Liver (tissue), 8 donors: ENCODE measurements at regions not wholly inside any gene's neighbourhood (a gene's known extent, or its start where the extent isn't known, plus 50 kb on each side); places are given as distances from the start of the nearest gene placed in this dataset.

Source experiments
- DNase-seq: peaks from one replicate; pipeline ENCODE4 v3.0.0-alpha.2; 2017; ENCODE audit warnings: low spot score
- H3K27ac ChIP-seq, 2 donors: one replicate each; pipeline ENCODE4 v1.7.0; 2013; ENCODE audit warnings: inconsistent platforms in 2 of 2, low read length in 2 of 2, control low read depth in 1 of 2, low read depth in 1 of 2, mild to moderate bottlenecking in 1 of 2
- H3K27me3 ChIP-seq, 4 donors: one replicate each; pipeline versions ENCODE4 v1.6.1 to v1.7.0; 2013; ENCODE audit warnings: low read length in 3 of 4, inconsistent platforms in 1 of 4, mild to moderate bottlenecking in 1 of 4, moderate library complexity in 1 of 4; ENCODE audit not compliant: control insufficient read depth in 4 of 4, insufficient read depth in 4 of 4
- H3K36me3 ChIP-seq, 4 donors: one replicate each; pipeline versions ENCODE4 v1.6.1 to v1.7.0; 2013; ENCODE audit warnings: low read length in 3 of 4, mild to moderate bottlenecking in 3 of 4, low read depth in 1 of 4, moderate library complexity in 1 of 4; ENCODE audit not compliant: control insufficient read depth in 4 of 4, insufficient read depth in 3 of 4
- H3K4me1 ChIP-seq, 4 donors: one replicate each; pipeline versions ENCODE4 v1.6.1 to v1.7.0; 2013; ENCODE audit warnings: low read length in 3 of 4, mild to moderate bottlenecking in 3 of 4, moderate library complexity in 1 of 4; ENCODE audit not compliant: control insufficient read depth in 4 of 4, insufficient read depth in 4 of 4
- H3K4me3 ChIP-seq, 3 donors: one replicate each; pipeline versions ENCODE4 v1.6.1 to v1.7.0; 2013; ENCODE audit warnings: low read length in 3 of 3, control low read depth in 1 of 3, low read depth in 1 of 3, mild to moderate bottlenecking in 1 of 3
- H3K9ac ChIP-seq, 2 donors: one replicate each; pipeline ENCODE4 v1.7.0; 2013; ENCODE audit warnings: low read length in 2 of 2, mild to moderate bottlenecking in 2 of 2, moderate library complexity in 2 of 2, control low read depth in 1 of 2, low read depth in 1 of 2
- H3K9me3 ChIP-seq, 4 donors: one replicate each; pipeline versions ENCODE4 v1.6.1 to v1.7.0; 2013; ENCODE audit warnings: low read length in 3 of 4; ENCODE audit not compliant: control insufficient read depth in 4 of 4
- ATF3 ChIP-seq: IDR thresholded peaks from 2 replicates; pipeline ENCODE4 v1.6.1; 2016; ENCODE audit warnings: antibody characterized with exemption
- CTCF ChIP-seq: fragments of 150-350 bp; IDR thresholded peaks from 2 replicates; pipeline ENCODE4 v1.5.1; 2017; ENCODE audit warnings: improper control_type of control experiment, low read depth, low read length; ENCODE audit not compliant: missing input control
- FOXA1 ChIP-seq: IDR thresholded peaks from 2 replicates; pipeline ENCODE4 v1.6.1; 2016; ENCODE audit warnings: antibody characterized with exemption
- FOXA2 ChIP-seq: IDR thresholded peaks from 2 replicates; pipeline ENCODE4 v1.6.1; 2016; ENCODE audit warnings: antibody characterized with exemption
- GABPA ChIP-seq, 2 donors: IDR thresholded peaks in 1 of 2; conservative IDR thresholded peaks in 1 of 2; 2 replicates each; pipeline ENCODE4 v1.6.1; 2016; ENCODE audit warnings: antibody characterized with exemption in 2 of 2, mild to moderate bottlenecking in 1 of 2, moderate library complexity in 1 of 2
- HNF4A ChIP-seq, 2 donors: conservative IDR thresholded peaks; 2 replicates each; pipeline ENCODE4 v1.6.1; 2016; ENCODE audit warnings: antibody characterized with exemption in 2 of 2, mild to moderate bottlenecking in 2 of 2
- HNF4G ChIP-seq: IDR thresholded peaks from 2 replicates; pipeline ENCODE4 v1.6.1; 2016; ENCODE audit warnings: antibody characterized with exemption
- JUND ChIP-seq, 2 donors: IDR thresholded peaks; 2 replicates each; pipeline ENCODE4 v1.6.1; 2016; ENCODE audit warnings: antibody characterized with exemption in 2 of 2
- RAD21 ChIP-seq, 2 donors: IDR thresholded peaks; 2 replicates each; pipeline ENCODE4 v1.6.1; 2016; ENCODE audit warnings: antibody characterized with exemption in 2 of 2, mild to moderate bottlenecking in 2 of 2
- RXRA ChIP-seq, 2 donors: IDR thresholded peaks; 2 replicates each; pipeline ENCODE4 v1.6.1; 2017 to 2018; ENCODE audit warnings: antibody characterized with exemption in 2 of 2, mild to moderate bottlenecking in 1 of 2
- SP1 ChIP-seq: IDR thresholded peaks from 2 replicates; pipeline ENCODE4 v1.6.1; 2018; ENCODE audit warnings: antibody characterized with exemption, mild to moderate bottlenecking
- TAF1 ChIP-seq: conservative IDR thresholded peaks from 2 replicates; pipeline ENCODE4 v1.6.1; 2016; ENCODE audit warnings: antibody characterized with exemption, mild to moderate bottlenecking
- YY1 ChIP-seq: IDR thresholded peaks from 2 replicates; pipeline ENCODE4 v1.6.1; 2016; ENCODE audit warnings: antibody characterized with exemption, mild to moderate bottlenecking
- WGBS: extraction: QIAGEN DNeasy Blood & Tissue Kit; methylation state at CpG from one replicate; pipeline ENCODE4 v1.1.7; 2013; 5-methylcytosine and 5-hydroxymethylcytosine counted together
- TF ChIP-seq, protein P1 (sequence below): IDR thresholded peaks from 2 replicates; pipeline ENCODE4 v1.6.1; 2016; ENCODE audit warnings: antibody characterized with exemption
- TF ChIP-seq, protein P2 (sequence below): IDR thresholded peaks from 2 replicates; pipeline ENCODE4 v1.6.1; 2016; ENCODE audit warnings: antibody characterized with exemption
- TF ChIP-seq, protein P3 (sequence below): IDR thresholded peaks from 2 replicates; pipeline ENCODE4 v1.6.1; 2016; ENCODE audit warnings: antibody characterized with exemption, mild to moderate bottlenecking
- donor health status: healthy.
- donor health status: healthy.
- donor health status: healthy.
- donor health status: healthy.
- donor health status: healthy.

DNA sequence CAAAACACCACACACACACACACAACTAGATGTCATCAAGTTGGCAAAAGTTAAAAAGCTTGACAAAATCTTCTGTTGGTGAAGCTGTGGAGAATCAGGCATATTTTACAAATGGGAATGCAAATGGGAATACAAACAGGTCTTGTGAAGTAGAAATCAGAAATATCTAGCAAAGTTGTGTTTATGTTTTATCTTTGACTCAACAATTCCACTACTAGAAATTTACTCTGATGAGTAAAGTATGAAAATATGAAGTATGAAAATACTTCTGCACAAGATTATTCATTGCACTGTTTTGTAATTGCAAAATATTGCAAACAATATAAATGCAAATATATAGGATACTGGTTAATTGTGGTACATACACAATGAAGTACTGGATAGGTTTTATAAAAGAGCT lies 1166.0 kb upstream of the GJE1 start (continued):
- TF ChIP-seq, protein P1, sequence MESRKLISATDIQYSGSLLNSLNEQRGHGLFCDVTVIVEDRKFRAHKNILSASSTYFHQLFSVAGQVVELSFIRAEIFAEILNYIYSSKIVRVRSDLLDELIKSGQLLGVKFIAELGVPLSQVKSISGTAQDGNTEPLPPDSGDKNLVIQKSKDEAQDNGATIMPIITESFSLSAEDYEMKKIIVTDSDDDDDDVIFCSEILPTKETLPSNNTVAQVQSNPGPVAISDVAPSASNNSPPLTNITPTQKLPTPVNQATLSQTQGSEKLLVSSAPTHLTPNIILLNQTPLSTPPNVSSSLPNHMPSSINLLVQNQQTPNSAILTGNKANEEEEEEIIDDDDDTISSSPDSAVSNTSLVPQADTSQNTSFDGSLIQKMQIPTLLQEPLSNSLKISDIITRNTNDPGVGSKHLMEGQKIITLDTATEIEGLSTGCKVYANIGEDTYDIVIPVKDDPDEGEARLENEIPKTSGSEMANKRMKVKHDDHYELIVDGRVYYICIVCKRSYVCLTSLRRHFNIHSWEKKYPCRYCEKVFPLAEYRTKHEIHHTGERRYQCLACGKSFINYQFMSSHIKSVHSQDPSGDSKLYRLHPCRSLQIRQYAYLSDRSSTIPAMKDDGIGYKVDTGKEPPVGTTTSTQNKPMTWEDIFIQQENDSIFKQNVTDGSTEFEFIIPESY = no peak
- no peak for TF ChIP-seq RXRA (IDR thresholded peaks at IDR 0.05)
- no peak for TF ChIP-seq YY1

DNA sequence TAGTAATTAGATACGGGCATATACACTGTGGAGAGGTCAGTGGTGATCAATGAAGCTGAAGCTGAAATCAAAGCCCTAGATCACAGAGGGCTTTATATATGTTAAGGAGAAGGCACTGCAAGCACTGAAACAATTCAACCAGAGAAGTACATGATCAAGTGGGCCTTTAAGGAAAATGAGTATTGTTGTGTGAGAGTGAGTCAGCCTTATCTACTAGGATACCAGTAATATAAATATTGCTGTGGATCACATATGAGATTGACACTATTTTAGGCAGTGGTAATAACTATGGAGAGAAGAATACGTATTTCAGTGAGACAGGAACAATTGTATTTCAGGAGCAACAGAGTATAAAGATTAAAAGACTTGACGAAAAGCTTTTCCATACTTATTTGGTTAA lies 1172.2 kb upstream of the GJE1 start:
- DNase-seq = no peak
- no peak overlapping the region for H3K4me3 ChIP-seq
- no peak overlapping the region for H3K27ac ChIP-seq
- H3K4me1 ChIP-seq = no peaks in the 10 kb centered on the region
- no peaks in the 10 kb centered on the region for H3K27me3 ChIP-seq
- WGBS = 90% methylated on average over 3 of the region's 3 CpGs
- peaks cover 0 to 1% (median 0%) of the 10 kb centered on the region in 4 donors for H3K9me3 ChIP-seq
- H3K9ac ChIP-seq = no peak overlapping the region
- TF ChIP-seq HNF4A (conservative IDR thresholded peaks at IDR 0.05) (no peak), ATF3 (no peak), FOXA1 (no peak), CTCF (no peak), FOXA2 (no peak), HNF4G (no peak), GABPA (IDR thresholded peaks at IDR 0.05 in 1 of 2, conservative IDR thresholded peaks at IDR 0.05 in 1 of 2) (no peak), RXRA (IDR thresholded peaks at IDR 0.05) (no peak), TAF1 (no peak), JUND (IDR thresholded peaks at IDR 0.05) (no peak), SP1 (no peak)
- TF ChIP-seq, protein P1 = no peak
- TF ChIP-seq, protein P2, sequence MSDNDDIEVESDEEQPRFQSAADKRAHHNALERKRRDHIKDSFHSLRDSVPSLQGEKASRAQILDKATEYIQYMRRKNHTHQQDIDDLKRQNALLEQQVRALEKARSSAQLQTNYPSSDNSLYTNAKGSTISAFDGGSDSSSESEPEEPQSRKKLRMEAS = no peak
- no peaks in the 10 kb centered on the region for H3K36me3 ChIP-seq

DNA sequence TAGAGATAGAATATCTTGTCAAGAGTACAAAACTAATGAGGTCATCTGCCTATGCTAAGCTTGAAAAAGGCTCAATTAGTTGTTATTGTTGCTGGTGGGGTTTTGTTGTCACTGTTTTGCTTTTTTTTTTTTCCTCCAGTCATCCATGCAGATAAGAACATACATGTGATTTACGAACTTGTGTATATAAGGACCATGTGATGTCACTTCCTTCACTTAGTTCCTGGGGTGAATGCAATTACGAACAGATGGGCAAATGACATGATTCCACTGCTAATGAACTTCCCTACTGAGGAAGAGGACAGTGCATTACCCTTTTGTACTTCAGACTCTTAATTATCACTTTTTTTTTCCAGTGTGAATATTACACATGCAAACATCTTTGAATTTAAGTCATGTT lies 1175.3 kb upstream of the GJE1 start:
- WGBS = 78% methylated on average over 2 of the region's 2 CpGs
- no peaks in the 10 kb centered on the region for H3K36me3 ChIP-seq
- H3K4me1 ChIP-seq = no peaks in the 10 kb centered on the region
- TF ChIP-seq FOXA2 (no peak), RXRA (IDR thresholded peaks at IDR 0.05) (no peak), JUND (IDR thresholded peaks at IDR 0.05) (no peak), TAF1 (no peak), SP1 (no peak), YY1 (no peak), HNF4G (no peak), ATF3 (no peak), RAD21 (IDR thresholded peaks at IDR 0.05) (no peak)
- TF ChIP-seq, protein P3, sequence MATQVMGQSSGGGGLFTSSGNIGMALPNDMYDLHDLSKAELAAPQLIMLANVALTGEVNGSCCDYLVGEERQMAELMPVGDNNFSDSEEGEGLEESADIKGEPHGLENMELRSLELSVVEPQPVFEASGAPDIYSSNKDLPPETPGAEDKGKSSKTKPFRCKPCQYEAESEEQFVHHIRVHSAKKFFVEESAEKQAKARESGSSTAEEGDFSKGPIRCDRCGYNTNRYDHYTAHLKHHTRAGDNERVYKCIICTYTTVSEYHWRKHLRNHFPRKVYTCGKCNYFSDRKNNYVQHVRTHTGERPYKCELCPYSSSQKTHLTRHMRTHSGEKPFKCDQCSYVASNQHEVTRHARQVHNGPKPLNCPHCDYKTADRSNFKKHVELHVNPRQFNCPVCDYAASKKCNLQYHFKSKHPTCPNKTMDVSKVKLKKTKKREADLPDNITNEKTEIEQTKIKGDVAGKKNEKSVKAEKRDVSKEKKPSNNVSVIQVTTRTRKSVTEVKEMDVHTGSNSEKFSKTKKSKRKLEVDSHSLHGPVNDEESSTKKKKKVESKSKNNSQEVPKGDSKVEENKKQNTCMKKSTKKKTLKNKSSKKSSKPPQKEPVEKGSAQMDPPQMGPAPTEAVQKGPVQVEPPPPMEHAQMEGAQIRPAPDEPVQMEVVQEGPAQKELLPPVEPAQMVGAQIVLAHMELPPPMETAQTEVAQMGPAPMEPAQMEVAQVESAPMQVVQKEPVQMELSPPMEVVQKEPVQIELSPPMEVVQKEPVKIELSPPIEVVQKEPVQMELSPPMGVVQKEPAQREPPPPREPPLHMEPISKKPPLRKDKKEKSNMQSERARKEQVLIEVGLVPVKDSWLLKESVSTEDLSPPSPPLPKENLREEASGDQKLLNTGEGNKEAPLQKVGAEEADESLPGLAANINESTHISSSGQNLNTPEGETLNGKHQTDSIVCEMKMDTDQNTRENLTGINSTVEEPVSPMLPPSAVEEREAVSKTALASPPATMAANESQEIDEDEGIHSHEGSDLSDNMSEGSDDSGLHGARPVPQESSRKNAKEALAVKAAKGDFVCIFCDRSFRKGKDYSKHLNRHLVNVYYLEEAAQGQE = no peak
- TF ChIP-seq, protein P1 = no peak

More for the DNA sequence above, 1175.3 kb upstream of the GJE1 start:
- no peak for DNase-seq
- H3K27me3 ChIP-seq = no peaks in the 10 kb centered on the region
- H3K9me3 ChIP-seq = no peaks in the 10 kb centered on the region
- no peak overlapping the region for H3K27ac ChIP-seq
- no peak overlapping the region for H3K4me3 ChIP-seq
- H3K9ac ChIP-seq = no peak overlapping the region
